22Rv1 (cell line): ENCODE measurements at regions not wholly inside any gene's neighbourhood (a gene's known extent, or its start where the extent isn't known, plus 50 kb on each side); places are given as distances from the start of the nearest gene placed in this dataset.

Source experiments
- ZFX ChIP-seq: fragments of 450-650 bp; IDR thresholded peaks from 2 replicates; pipeline ENCODE4 v1.6.1; 2017; ENCODE audit warnings: antibody characterized with exemption, borderline replicate concordance
- TF ChIP-seq, protein P1 (sequence below): fragments of 450-650 bp; IDR thresholded peaks from 2 replicates; pipeline ENCODE4 v1.5.1; 2017; ENCODE audit warnings: mild to moderate bottlenecking

GRCh38 chr5:82786748-82787147 lies 290.4 kb downstream of the TMEM167A start:
- TF ChIP-seq ZFX, result no peak
- TF ChIP-seq, protein P1, sequence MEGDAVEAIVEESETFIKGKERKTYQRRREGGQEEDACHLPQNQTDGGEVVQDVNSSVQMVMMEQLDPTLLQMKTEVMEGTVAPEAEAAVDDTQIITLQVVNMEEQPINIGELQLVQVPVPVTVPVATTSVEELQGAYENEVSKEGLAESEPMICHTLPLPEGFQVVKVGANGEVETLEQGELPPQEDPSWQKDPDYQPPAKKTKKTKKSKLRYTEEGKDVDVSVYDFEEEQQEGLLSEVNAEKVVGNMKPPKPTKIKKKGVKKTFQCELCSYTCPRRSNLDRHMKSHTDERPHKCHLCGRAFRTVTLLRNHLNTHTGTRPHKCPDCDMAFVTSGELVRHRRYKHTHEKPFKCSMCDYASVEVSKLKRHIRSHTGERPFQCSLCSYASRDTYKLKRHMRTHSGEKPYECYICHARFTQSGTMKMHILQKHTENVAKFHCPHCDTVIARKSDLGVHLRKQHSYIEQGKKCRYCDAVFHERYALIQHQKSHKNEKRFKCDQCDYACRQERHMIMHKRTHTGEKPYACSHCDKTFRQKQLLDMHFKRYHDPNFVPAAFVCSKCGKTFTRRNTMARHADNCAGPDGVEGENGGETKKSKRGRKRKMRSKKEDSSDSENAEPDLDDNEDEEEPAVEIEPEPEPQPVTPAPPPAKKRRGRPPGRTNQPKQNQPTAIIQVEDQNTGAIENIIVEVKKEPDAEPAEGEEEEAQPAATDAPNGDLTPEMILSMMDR, result no peak
